PC-3 (cell line): ENCODE measurements at regions not wholly inside any gene's neighbourhood (a gene's known extent, or its start where the extent isn't known, plus 50 kb on each side); places are given as distances from the start of the nearest gene placed in this dataset.

Experiments
- EZH2 ChIP-seq: fragments of 300-600 bp; sonication (generic); IDR thresholded peaks from one replicate; pipeline ENCODE4 v1.6.1; 2017; ENCODE audit warnings: antibody characterized with exemption, mild to moderate bottlenecking, low read length; ENCODE audit not compliant: unreplicated experiment
- EZH2phosphoT487 ChIP-seq: fragments of 300-600 bp; sonication (generic); IDR thresholded peaks from 2 replicates; pipeline ENCODE4 v1.6.1; 2018; ENCODE audit warnings: mild to moderate bottlenecking, antibody characterized with exemption, low read length, borderline replicate concordance
- TF ChIP-seq, protein P1 (sequence below): fragments of 300-600 bp; sonication (generic); conservative IDR thresholded peaks from 2 replicates; pipeline ENCODE4 v1.5.1; 2017; ENCODE audit warnings: antibody characterized with exemption, low read depth, mild to moderate bottlenecking, low read length

DNA sequence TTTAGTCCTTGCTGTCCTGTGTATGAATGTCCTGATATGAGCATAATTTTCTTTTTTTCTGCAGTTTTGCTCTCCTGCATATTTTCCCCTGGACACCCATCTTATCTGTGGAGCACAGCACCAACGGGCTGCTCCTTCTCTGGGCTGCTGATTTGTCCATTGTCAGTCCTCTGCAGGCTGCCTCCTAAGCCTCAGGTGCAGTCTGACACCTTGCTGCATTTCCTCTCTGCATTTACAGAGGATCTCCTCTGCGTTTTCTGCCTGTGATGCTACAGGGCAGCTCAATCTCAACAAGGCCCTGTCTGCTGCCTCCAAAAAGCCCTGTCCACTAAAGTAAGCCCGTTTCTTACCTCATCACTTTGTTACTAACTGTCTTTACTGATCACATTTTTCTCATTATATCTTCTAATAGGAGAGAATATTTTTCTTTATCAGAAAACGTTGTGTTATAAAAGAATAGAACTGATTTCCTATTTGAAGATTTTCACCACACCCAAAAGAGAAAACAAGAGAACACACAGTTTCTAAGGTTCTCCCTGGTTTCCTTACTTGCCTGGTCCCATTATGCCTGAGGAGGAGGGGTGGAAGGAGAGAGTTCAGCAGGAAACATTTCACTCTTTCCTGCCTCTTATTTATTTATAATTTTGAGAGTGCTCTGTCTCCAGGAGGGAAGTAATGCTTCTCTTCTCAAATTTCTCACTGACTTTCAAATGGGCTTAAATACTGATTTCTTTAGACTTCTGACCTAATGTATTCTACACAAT is 65.6 kb upstream of the TDRD3 start:
- TF ChIP-seq, protein P1, sequence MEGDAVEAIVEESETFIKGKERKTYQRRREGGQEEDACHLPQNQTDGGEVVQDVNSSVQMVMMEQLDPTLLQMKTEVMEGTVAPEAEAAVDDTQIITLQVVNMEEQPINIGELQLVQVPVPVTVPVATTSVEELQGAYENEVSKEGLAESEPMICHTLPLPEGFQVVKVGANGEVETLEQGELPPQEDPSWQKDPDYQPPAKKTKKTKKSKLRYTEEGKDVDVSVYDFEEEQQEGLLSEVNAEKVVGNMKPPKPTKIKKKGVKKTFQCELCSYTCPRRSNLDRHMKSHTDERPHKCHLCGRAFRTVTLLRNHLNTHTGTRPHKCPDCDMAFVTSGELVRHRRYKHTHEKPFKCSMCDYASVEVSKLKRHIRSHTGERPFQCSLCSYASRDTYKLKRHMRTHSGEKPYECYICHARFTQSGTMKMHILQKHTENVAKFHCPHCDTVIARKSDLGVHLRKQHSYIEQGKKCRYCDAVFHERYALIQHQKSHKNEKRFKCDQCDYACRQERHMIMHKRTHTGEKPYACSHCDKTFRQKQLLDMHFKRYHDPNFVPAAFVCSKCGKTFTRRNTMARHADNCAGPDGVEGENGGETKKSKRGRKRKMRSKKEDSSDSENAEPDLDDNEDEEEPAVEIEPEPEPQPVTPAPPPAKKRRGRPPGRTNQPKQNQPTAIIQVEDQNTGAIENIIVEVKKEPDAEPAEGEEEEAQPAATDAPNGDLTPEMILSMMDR = no peak
- TF ChIP-seq EZH2 = no peak
- no peak for TF ChIP-seq EZH2phosphoT487
